ENCODE measurements at regions not wholly inside any gene's neighbourhood (a gene's known extent, or its start where the extent isn't known, plus 50 kb on each side); places are given as distances from the start of the nearest gene placed in this dataset.

DNA sequence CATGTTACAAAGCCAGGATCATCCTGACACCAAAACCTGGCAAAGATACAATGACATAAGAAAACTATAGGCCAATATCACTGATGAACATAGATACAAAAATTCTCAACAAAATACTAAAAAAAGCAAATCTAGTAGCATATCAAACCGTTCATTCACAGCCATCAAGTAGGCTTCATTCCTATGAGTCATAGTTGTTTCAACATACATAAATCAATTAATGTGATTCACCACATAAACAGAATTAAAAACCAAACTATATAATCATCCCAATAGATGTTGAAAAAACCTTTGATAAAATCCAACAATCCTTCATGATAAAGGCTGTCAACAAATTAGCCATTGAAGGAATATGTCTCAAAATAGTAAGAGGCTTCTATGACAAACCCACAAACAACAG lies 1007.2 kb upstream of the RAG2 start:
- no peaks in the 10 kb centered on the region for H3K36me3 ChIP-seq
- no peaks in the 10 kb centered on the region for H3K9me3 ChIP-seq
- H3K4me3 ChIP-seq (ENCODE audit: low read depth in 1 of 2, low read length in 1 of 2), result no peak overlapping the region
- TF ChIP-seq, protein P1, sequence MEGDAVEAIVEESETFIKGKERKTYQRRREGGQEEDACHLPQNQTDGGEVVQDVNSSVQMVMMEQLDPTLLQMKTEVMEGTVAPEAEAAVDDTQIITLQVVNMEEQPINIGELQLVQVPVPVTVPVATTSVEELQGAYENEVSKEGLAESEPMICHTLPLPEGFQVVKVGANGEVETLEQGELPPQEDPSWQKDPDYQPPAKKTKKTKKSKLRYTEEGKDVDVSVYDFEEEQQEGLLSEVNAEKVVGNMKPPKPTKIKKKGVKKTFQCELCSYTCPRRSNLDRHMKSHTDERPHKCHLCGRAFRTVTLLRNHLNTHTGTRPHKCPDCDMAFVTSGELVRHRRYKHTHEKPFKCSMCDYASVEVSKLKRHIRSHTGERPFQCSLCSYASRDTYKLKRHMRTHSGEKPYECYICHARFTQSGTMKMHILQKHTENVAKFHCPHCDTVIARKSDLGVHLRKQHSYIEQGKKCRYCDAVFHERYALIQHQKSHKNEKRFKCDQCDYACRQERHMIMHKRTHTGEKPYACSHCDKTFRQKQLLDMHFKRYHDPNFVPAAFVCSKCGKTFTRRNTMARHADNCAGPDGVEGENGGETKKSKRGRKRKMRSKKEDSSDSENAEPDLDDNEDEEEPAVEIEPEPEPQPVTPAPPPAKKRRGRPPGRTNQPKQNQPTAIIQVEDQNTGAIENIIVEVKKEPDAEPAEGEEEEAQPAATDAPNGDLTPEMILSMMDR (IDR thresholded peaks at IDR 0.05), result no peak
- H3K4me1 ChIP-seq (ENCODE audit: control insufficient read depth in 1 of 2, insufficient read depth in 1 of 2, low read depth in 1 of 2, low read length in 1 of 2), result no peaks in the 10 kb centered on the region
- H3K27me3 ChIP-seq, result no peaks in the 10 kb centered on the region
- no peak overlapping the region for H3K27ac ChIP-seq

DNA sequence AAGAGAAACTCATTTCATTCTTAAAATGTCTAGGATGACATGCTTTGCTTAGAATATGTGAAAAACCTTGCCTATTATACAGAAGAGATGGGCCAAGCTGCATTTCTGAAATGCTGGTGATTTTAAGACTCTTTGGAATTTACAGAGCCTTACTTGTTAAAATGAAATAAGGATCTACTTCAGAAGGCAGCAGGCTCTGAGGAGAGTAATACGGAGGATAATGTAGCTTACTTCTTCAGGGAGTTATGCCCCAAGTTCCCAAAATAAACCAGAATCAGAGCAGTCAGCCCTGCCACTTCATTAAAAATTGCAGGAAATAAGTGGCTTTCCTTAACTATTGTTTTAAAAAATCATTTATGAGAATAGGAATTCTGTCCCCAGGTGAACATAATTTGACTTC lies 1000.3 kb upstream of the RAG2 start:
- H3K27me3 ChIP-seq, result no peaks in the 10 kb centered on the region
- TF ChIP-seq, protein P1 (IDR thresholded peaks at IDR 0.05), result no peak

DNA sequence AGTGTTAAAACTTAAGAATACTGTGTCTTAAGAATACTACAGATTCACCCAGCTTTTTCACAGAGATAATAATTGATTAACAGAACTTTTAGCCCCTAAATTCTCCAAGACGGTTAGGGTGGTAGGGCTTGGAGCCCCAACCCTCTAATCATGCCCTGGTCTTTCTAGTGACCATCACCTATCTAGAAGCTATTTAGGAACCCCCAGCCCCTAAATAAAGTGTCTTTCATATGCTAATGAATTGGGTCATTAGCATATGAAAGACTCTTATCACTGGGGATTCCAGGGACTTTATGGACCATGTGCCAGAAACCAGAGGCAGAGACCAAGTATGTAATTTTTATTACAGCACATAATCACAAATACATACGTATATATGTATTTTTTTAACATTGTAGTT lies 999.7 kb upstream of the RAG2 start:
- H3K27me3 ChIP-seq, result no peaks in the 10 kb centered on the region
- H3K27ac ChIP-seq, result no peak overlapping the region
- TF ChIP-seq, protein P1 (IDR thresholded peaks at IDR 0.05), result no peak

More for the DNA sequence above, 1000.3 kb upstream of the RAG2 start:
- Histone ChIP-seq H3K9me3 (no peaks in the 10 kb centered on the region), H3K36me3 (no peaks in the 10 kb centered on the region), H3K4me3 (ENCODE audit: low read depth in 1 of 2, low read length in 1 of 2) (no peak overlapping the region), H3K4me1 (ENCODE audit: control insufficient read depth in 1 of 2, insufficient read depth in 1 of 2, low read depth in 1 of 2, low read length in 1 of 2) (no peaks in the 10 kb centered on the region), H3K27ac (no peak overlapping the region)

DNA sequence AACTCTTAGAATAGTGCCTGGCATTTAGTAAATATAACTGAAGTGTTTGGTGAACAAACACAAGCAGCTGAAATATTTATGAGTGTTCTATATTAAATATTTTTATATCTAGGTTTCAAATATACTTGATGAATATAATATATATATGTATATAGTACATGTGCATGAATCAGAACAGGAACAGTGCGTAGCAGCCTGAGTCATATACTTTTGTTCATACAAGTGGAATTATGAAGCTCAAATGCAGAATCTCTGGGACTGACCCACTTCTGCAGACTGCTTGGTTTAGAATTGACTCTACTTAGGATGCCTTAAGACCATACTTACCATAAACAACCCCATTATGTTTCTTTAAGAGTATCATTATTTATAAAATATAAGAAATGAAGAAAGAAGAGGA lies 997.8 kb upstream of the RAG2 start:
- Histone ChIP-seq H3K4me1 (ENCODE audit: control insufficient read depth in 1 of 2, insufficient read depth in 1 of 2, low read depth in 1 of 2, low read length in 1 of 2) (no peaks in the 10 kb centered on the region), H3K27ac (no peak overlapping the region), H3K9me3 (no peaks in the 10 kb centered on the region), H3K36me3 (no peaks in the 10 kb centered on the region), H3K27me3 (no peaks in the 10 kb centered on the region), H3K4me3 (ENCODE audit: low read depth in 1 of 2, low read length in 1 of 2) (no peak overlapping the region)
- TF ChIP-seq, protein P1 (IDR thresholded peaks at IDR 0.05), result no peak

More for the DNA sequence above, 999.7 kb upstream of the RAG2 start:
- Histone ChIP-seq H3K4me3 (ENCODE audit: low read depth in 1 of 2, low read length in 1 of 2) (no peak overlapping the region), H3K9me3 (no peaks in the 10 kb centered on the region), H3K4me1 (ENCODE audit: control insufficient read depth in 1 of 2, insufficient read depth in 1 of 2, low read depth in 1 of 2, low read length in 1 of 2) (no peaks in the 10 kb centered on the region), H3K36me3 (no peaks in the 10 kb centered on the region)

DNA sequence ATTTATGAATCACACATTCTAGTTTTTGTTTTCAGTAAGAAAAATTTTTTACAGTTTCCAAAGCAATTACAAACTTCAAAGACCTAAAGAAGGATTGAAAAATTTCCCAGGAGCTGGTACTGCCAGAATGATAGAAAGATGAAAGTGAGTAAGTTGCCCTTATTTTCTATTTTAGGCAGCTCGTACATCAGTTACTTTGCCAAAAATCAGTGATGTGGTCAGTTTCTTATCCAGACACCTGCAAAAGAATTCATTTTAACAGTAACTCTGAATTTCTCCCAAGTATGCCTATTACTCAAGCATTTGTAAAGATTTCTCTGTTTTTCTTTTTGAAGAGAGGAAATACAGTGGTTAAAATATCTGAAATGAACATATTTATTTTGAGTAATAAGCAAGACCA lies 976.3 kb upstream of the RAG2 start:
- no peak overlapping the region for H3K27ac ChIP-seq
- TF ChIP-seq, protein P1 (IDR thresholded peaks at IDR 0.05), result no peak
- no peak overlapping the region for H3K4me3 ChIP-seq (ENCODE audit: low read depth in 1 of 2, low read length in 1 of 2)
- H3K9me3 ChIP-seq, result no peaks in the 10 kb centered on the region
- no peaks in the 10 kb centered on the region for H3K4me1 ChIP-seq (ENCODE audit: control insufficient read depth in 1 of 2, insufficient read depth in 1 of 2, low read depth in 1 of 2, low read length in 1 of 2)
- H3K27me3 ChIP-seq, result no peaks in the 10 kb centered on the region
- H3K36me3 ChIP-seq, result no peaks in the 10 kb centered on the region

All from neutrophil (primary cell).